Tongue (tissue), 1 donor: ENCODE measurements at regions not wholly inside any gene's neighbourhood (a gene's known extent, or its start where the extent isn't known, plus 50 kb on each side); places are given as distances from the start of the nearest gene placed in this dataset.

ENCODE experiments used
- DNase-seq: peaks from one replicate; pipeline ENCODE4 v3.0.0-alpha.2; 2015

DNA sequence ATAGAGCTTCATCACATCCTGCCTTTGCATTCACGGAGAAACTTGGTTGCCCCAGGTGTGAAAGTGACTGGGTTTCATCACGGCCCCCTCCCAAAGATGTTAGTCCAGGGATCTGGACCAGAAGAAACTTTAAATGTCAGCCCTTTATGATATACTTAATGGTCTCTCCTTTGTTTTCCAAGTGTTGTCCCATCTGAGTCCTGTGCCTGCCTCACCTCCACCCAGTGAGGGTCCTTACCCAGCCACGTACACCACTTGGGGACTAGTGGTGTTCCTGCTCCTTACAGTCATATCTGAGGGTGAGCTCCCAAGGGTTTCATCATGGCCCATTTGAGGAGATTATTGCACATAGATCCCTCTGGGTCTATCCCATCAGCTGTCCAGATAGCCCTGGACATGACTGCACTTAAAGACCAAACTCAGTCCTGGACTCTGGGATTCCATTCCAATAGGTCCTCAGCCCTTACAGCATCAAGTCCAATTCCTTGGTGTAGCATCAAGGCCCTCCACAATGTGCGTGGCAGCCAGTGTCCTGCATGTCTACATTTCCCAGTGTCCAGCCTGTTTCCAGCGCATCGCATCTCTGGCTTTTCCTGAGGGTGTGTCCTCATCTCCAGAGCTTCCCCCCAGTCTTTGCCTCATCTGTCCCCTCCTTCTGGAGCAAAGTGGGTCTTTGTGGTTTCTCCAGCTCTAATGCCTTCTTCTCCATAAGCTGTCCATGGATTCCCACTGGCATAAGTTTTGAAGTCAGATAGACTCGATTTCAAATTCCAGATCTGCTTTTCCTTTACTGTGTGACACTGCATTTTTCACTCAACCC is 351.6 kb downstream of the MYCN start:
- no peak for DNase-seq

GRCh38 chr2:16291226-16291625 is 350.9 kb downstream of the MYCN start:
- DNase-seq = no peak

DNA sequence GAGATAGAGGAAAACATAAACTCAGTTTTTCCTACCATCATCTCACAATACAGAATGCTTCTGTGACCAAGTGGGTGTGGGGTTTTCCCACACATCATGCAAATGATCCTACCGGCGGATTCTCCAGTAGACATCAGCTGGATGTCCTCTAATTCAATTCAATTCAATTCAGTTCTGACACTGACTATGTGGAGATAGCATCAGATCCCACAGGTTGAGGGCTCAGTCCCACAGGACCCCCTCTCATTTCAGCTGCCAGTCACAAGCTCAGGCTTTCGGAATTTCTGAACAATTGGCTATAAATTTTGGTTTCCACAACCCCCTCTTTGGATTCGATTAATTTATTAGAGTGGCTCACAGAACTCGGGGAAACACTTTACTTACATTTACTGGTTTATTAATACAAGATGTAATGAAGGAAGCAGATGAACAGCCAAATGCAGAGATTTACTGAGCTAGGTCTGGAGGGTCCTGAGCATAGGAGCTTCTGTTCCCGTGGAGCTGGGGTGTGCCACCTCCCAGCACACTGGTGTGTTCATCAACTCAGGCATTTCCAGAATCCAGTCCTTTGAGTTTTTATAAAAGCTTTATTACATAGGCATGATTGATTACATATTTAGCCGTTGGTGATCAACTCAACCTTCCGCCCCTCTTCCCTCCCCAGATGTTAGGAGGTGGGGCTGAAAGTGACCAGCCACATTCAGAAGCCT is 350.1 kb downstream of the MYCN start:
- no peak for DNase-seq

DNA sequence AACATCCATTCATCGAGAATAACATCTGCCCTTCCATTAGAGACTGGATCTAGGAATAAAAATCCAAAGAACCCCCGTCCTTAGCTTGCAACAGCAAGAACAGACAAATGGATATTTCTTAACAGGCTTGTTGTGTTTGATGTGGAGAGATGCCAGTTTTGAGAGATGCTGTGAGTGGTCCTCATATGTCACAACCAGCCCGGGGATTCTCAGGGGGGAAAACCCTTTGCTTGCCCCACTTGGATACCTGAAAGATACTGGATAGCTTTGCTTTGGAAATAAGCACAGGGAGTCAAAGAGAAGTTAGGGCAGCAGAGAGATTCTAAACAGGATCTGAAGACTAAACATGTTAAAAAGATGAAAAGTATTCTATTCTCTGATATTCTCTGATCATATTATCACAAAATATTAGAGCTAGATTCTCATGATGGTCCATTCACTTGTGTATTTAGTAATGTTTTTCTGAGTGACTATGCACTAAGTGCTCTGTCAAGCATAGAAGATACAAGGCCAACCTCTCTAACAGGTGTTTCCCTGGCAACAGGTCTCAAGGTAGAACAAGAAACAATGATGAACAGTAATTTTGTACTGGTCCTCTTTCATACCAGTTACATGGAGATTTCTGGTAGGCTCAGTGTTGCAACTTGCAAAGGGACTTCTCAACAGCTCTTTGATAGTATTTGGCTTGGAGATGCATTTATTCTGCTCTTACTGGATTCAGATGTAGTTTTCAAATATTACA is 348.2 kb downstream of the MYCN start:
- DNase-seq = no peak

DNA sequence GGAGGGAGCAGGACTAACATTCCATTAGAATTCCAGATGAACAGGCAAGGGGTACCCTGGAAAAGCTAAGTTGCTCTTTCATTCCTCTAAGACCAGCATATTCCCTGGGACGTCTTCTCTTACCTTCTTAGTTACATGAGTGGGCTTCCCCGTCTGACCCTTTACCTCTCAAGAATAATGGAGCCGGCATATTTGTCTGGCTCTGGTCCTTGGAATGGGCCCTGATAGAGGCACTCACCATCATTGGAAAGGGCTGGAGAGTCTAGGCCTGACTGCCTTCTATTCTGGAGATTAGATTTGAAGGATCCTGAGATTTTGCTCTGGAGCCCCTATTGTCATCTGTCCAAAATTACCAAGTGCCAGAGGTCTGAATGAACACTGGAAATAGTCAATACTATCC is 347.5 kb downstream of the MYCN start:
- no peak for DNase-seq

- no peak for DNase-seq
Observed at GRCh38 chr2:16287281-16287680, 346.9 kb downstream of the MYCN start.

GRCh38 chr2:16285813-16286510 is 345.6 kb downstream of the MYCN start:
- DNase-seq = peak; percentile 13

- DNase-seq = peak; percentile 40
Observed at GRCh38 chr2:16284941-16285625, 344.7 kb downstream of the MYCN start.

DNA sequence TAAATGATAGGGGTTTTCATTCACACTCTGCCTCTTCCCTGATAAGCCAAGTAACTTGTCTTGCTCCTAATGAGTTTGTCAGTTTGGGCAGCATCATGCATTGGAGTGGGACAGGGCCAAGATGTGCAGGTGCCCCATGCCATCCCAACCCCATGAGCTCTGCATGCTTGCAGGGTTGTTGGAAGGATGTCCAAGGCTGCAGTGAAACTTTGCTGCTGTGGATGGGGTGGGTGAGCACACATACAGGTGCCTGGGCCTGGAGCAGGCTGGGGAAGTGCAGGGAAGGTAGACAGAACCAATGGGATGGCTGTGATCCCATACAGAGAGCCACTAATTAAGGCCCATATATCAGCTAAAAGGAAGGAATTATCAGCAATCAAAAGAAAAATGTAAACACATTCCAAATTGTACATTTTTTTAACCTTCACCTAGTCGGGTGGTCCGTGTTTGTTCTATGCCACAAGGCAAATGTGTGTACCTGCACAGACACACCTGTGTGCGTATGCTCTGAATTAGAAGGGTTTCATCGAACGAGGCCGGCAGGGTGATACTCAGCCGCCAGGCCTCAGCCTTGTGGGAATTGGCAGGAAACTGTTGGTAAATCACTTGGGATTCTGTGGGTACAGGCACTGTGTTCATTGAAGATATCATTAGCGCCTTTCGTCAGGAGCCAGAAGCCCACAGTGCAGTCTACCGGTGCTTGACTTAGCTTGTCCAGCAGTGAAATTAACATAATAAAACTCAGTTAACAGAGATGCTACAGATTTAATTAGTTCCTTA is 342.9 kb downstream of the MYCN start:
- no peak for DNase-seq

- DNase-seq = no peak
Observed at GRCh38 chr2:16282511-16282910, 342.2 kb downstream of the MYCN start.

DNA sequence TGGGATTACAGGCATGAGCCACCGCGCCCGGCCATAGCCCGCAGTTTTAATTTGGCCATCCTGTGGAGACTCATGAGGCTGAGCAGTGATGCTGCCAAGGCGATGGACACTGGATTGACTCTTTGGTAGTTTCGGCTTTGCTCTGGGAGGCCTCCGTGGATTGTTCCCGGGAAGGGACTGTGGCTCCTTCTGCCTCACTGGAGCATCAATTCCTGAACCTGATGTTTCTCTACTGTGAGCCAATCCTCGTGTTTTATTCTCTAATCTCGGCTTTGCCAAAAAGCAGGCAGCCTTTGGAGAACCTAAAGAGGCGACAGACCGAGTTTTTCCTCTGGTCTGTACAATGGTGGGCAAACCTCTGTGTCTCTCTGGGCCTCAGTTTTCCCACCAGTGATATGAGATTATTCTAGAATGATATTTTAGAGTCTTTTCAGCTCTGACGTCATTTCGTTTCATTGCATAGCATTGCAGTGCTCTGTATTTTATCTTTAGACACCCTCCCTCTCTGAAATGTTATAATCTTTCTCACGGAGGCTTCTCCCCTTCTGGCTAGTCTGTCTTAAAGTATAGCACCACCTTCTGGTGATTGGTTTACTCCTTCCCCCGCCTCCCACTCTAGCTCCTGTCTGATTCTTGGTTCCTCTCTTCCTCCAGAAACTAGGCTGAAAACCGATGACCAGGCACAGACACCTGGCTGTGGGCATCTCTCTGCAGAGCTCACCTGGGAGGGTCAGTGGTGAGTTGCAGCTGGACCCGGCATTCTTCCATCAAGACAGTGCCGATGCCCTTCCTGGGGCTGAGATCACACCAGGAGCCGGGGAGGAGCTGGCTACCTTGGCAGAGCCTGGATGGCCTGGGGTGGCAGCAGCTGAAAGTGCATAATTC is 341.3 kb downstream of the MYCN start:
- DNase-seq = peak; percentile 78

DNA sequence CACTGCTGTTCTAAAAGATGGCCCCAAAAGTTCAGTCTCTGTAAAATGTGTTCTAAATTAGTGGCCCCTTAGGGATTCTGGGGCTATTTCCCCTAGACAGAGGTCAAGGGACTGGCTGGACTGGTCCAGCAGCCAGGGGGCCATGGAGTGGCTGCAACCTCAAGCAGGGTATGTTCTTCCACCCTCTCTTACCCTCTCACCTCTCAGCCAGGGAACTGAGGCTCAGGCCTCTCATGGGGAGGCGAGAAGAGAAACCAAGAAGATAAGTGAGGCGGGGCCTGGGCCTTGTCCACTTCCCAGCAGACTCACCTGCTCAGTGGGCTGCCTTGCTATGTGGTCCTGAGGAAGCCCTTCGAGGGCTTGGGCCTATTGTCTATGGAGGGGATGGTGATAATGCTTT is 339.7 kb downstream of the MYCN start:
- DNase-seq = no peak

GRCh38 chr2:16279641-16280040 is 339.3 kb downstream of the MYCN start:
- DNase-seq = no peak

GRCh38 chr2:16279201-16279570 is 338.8 kb downstream of the MYCN start:
- DNase-seq = no peak

DNA sequence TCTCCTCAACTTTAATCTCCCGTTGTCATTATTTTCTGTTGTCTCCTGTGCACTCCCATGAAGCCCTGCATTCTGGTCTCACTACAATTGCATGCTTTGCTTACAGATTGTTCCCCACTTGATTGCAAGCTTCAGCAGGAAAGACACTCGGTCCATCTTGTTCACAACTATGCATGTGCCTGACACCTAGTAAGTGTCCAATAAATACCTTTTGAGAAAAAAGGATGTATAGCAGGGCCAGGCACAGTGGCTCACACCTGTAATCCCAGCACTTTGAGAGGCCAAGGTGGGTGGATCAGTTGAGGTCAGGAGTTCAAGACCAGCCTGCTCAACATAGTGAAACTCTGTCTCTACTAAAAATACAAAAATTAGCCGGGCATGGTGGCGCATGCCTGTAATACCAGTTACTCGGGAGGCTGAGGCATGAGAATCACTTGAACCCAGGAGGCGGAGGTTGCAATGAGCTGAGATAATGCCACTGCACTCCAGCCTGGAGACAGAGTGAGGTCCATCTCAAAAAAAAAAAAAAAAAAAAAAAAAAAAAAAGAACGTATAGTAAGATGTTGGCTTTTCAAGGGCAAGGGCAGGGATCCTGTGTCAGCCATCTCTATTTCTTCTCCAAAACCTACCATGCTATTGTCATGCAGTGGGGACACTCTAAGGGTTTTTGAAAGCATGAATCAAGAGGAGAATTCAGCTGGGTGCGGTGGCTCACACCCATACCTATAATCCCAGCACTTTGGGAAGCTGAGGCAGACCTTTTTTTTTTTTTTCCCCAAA is 338.3 kb downstream of the MYCN start:
- no peak for DNase-seq

DNA sequence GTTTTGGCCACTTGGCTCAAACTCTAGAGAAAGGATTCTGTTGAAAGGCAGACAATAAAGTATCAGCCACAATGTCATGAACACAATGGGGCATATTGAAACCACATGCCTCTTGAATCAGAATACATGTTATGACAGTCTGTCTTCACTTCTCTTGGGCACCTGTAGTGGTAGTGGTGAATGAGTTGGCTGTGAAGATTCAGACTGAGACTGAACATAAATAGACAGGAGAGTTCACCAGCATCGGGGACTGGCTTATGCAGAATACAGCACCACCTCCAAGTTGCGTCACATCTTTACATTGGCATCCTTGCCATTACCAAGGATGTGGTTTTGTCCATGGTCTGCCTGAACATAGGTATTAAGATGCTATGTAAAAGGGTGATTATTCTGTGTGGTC is 336.8 kb downstream of the MYCN start:
- no peak for DNase-seq

GRCh38 chr2:16275661-16276060 is 335.3 kb downstream of the MYCN start:
- no peak for DNase-seq

GRCh38 chr2:16275131-16275530 is 334.8 kb downstream of the MYCN start:
- DNase-seq = no peak

DNA sequence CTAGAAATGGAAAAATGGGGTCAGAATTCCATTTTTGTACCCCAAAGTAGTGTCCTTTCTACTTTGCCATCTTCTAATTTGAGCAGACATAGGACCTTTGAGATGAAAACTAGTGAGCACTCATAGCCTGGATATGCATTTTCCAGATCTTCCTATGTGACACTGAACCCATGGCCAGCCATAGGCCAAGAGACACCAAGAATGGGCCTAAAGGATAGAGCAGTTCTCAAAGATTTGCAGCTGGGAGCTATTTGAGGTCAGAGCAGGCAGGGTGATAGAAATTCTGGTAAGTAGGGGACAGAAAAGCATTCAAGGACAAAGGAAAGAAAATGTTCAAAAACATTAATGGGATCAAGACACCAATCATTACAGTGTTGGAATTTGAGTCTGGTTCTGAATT is 332.8 kb downstream of the MYCN start:
- DNase-seq = no peak
